Fibroblast of skin of right quadriceps (primary cell): ENCODE measurements at regions not wholly inside any gene's neighbourhood (a gene's known extent, or its start where the extent isn't known, plus 50 kb on each side); places are given as distances from the start of the nearest gene placed in this dataset.
A peak's percentile ranks its signal among the peaks of the same experiment; 100 is the strongest.

ENCODE experiments used
- DNase-seq: peaks from one replicate; pipeline ENCODE4 v3.0.0-alpha.2; 2013

DNA sequence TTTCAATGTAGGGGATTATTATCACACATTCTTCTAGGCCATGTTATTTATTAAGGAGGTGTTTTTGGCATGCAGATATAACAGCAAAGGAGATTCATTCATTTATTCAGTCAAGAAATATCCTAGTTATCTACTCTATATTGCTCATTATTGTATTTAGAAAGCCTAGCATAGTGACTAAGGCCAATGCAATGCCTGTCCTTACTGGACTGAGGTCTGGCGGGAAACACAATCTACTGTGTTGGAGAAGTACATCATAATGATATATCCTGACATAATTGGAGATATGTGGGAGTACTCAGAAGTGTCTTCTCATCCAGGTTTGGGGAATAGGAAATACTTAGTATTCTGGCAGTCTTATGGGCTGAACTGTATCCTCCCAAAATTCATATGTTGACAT lies 421.5 kb upstream of the USP24 start:
- peak; percentile 62 for DNase-seq

- DNase-seq = peak; percentile 67
Observed at GRCh38 chr1:55635856-55636255, 420.7 kb upstream of the USP24 start.

DNA sequence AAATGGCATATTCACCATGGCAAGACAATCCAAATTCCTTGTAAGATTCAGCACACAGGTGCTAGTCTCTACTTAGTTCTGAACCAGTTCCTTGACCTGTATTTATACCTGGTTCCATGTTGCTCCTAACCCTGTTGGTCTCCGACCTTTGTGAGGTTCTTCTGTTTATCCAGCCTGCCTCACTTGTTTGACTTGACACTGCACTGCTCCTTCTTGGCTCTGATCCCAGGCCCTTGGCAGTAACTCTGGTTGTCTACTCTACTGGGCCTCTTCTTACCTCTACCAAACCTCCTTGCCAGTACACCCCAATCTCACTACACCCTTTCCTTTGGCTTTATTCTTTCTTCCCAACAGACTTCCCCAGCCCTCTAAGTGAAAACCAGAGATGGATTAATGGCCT lies 419.4 kb upstream of the USP24 start:
- no peak for DNase-seq

DNA sequence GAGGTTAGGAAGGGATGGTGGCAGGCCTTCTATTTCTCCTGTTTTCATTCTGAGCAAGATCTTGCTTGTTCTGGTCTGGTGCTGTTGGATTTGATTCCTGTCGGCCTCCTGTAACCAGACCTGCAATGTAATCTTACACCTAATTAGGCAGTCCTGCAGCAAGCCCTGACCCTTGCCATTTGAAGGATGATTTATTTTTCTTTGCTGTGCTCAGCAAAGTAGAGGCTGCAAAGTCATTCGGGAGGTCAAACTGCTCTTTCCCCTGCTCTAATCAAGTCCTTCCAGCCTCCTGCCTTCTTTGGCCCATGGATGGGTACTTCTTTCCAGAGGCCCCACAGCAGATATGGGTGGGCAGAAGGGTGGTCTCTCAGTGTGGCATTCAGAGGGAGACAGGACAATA lies 417.7 kb upstream of the USP24 start:
- DNase-seq = no peak

- peak; percentile 88 for DNase-seq
Observed at GRCh38 chr1:55632058-55632457, 416.9 kb upstream of the USP24 start.

GRCh38 chr1:55631509-55631908 lies 416.3 kb upstream of the USP24 start:
- DNase-seq = peak; percentile 60

GRCh38 chr1:55626326-55626725 lies 411.2 kb upstream of the USP24 start:
- DNase-seq = no peak

DNA sequence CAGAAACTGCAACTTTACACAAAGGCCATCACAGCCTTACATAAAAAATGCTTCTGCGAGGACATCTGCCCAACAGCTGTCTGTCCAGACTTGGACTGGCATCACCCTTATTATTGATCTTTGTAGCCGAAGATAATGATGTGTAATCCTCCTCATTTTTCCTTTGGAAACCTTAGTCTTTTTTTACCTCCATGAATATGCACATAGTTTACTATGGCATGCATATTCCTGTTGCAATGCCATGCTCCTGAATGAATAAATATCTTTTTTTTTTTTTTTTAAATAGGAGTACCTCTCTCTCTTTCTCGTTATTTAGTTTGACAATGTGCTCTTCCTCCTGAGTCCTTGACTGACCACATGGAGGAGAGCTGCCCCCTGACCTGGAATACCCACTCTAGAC lies 409.6 kb upstream of the USP24 start:
- no peak for DNase-seq

DNA sequence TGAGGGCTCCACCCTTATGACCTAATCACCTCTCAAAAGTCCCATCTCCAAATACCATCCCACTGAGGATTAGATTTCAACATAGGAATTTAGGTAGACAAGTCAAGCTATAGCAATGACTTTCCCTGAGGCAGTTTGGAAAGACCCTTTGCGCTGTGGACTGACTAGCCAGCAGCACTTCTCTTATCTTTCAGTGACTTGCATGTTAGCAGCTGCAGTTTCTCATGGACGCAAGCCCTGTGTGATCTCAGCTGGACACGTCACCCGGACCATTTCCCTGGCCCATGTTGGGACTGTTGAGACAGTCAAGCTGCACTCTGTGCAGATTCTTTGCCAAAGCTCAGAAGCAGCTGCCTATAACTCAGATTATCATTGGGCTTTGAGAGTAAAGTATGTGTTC lies 408.1 kb upstream of the USP24 start:
- no peak for DNase-seq

GRCh38 chr1:55622074-55622473 lies 406.9 kb upstream of the USP24 start:
- DNase-seq = no peak

DNA sequence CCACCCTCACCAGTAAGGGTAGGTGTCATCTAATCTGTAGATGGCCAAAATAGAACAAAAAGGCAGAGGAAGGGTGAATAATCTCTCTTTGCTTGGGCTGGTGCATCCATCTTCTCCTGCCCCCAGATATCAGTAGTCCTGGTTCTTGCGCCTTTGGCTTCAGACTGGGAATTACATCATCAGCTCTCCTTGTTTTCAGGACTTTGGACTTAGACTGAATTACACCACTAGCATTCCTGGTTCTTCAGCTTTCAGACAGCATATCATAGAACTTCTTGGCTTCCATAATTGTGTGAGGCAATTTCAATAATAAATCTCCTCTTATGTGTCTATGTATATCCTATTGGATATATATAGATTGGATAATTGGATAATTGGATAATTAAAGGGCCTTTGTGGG lies 403.0 kb upstream of the USP24 start:
- DNase-seq = no peak

DNA sequence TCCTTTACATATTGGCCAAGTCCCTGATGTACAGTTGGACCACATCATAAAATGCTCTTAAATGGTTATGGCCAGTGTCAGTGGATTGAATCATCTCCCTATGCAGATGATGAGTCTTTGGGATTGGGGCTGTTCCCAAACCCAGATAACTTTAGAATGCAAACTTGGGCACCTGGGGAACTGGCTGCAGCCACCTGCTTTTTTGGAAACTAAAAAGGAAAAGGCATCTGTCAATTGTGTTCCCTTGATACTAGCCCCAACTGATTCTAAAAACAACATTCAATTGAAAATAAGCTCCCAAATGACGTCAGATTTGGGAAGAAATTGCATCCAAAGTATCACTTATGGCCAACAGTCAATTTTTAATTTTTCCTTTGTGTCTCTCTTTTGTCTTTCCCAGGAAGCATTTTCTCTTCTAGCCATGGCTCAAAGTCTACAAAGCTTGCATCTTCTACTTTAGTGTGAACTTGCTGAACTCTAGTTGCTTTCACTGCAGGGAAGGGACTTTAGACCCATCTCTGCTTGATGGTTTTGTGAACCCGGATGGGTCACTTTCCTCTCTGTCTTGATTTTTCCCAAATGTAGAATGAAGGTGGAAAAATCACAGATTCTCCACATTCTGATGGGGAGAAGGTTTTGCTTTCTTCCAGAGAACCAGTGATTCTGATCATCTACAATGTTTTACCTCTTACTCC lies 402.3 kb upstream of the USP24 start:
- peak; percentile 37 for DNase-seq

DNA sequence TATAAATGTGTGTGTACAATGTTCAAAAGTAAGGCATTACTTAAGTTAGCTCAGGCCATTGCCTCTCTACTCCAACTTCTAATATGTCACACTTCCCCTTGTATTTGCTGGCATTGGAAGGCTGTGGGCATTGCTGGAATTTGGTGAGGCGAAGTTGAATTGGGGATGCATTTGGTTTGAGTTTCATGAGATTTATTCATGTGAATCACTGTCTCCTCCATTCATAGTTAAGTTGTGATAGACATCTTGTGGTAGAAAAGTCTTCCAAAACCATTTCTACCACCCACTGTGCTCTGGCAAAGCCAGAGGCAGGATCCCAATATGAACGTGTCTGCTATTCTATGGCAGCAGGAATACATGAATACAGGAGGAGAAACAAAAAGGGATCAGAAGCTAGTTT lies 397.8 kb upstream of the USP24 start:
- DNase-seq = peak; percentile 82

DNA sequence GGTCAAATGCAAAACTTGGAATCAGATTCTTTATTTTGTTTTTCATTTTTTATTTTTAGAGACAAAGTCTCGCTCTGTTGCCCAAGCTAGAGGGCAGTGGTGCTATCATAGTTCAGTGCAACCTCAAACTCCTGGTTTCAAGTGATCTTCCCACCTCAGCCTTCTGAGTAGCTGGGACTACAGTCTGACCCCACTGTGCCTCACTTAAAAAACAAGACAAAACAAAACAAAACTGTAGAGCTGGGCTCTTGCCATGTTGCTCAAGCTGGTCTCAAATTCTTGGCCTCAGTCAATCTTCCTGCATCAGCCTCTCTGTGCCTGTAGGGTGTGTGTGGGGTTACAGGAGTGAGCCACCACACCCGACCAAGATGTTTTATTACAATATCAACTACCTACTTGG lies 396.0 kb upstream of the USP24 start:
- DNase-seq = no peak

DNA sequence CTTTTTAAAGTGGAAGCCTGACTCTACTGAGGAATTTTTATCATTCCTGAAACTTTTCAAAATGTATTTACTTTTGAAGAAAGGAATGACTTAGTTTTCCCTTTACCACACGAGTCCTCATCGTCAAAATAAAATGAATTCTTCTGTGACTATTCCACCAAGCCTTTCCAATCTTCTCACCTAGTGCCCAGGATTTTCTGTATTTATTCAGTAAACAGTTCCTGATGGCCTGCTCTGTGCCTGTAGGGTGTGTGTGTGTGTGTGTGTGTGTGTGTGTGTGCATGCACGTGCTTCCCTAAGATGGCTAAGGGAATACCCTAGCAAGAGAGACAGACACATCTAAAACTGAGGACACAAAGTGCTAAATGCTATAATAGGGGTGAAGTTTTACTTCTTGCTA lies 395.0 kb upstream of the USP24 start:
- DNase-seq = no peak

- DNase-seq = no peak
Observed at GRCh38 chr1:55609630-55610029, 394.5 kb upstream of the USP24 start.

- DNase-seq = no peak
Observed at GRCh38 chr1:55605155-55605554, 390.0 kb upstream of the USP24 start.

- no peak for DNase-seq
Observed at GRCh38 chr1:55604749-55605148, 389.6 kb upstream of the USP24 start.

- no peak for DNase-seq
Observed at GRCh38 chr1:55604179-55604578, 389.0 kb upstream of the USP24 start.

- DNase-seq = peak; percentile 44
Observed at GRCh38 chr1:55600242-55600641, 385.1 kb upstream of the USP24 start.

DNA sequence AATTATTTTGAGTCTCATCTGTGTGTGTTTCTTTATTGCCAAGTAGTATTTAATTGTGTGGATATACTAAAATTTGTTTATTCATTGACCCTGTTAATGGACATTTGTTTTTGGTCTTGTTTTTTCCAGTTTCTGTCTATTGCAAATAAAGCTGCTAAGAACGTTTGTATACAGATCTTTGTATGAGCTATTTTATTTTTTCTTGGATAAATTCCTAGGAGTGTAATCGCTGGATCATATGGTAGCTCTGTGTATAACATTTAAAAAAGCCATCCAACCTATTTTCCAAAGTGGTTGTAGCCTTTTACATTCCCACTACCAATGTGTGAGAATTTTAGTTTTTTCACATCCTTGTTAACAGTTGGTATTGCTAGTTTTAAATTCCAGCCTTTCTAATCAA lies 382.7 kb upstream of the USP24 start:
- no peak for DNase-seq

- no peak for DNase-seq
Observed at GRCh38 chr1:55594701-55595100, 379.5 kb upstream of the USP24 start.

- DNase-seq = no peak
Observed at GRCh38 chr1:55593298-55593697, 378.1 kb upstream of the USP24 start.

DNA sequence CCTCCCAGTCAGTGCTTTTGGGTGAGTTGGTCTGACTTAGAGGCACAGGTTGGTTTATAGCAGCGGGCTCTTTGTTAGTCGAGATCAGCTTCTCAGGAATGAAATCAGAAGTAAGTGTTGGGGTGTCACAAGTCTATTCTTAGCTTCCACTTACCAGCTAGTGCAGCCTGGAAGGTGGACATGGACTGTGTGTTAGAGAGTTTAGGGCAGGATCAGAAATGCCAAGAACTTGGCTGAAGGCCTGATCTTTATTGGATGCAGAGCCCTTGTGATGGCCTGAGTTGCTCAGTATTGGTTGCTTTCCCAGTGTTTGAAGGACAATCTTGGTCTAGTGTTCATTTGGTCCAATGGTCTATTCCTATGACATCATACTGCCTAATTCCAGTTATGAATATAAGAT lies 377.0 kb upstream of the USP24 start:
- DNase-seq = no peak

DNA sequence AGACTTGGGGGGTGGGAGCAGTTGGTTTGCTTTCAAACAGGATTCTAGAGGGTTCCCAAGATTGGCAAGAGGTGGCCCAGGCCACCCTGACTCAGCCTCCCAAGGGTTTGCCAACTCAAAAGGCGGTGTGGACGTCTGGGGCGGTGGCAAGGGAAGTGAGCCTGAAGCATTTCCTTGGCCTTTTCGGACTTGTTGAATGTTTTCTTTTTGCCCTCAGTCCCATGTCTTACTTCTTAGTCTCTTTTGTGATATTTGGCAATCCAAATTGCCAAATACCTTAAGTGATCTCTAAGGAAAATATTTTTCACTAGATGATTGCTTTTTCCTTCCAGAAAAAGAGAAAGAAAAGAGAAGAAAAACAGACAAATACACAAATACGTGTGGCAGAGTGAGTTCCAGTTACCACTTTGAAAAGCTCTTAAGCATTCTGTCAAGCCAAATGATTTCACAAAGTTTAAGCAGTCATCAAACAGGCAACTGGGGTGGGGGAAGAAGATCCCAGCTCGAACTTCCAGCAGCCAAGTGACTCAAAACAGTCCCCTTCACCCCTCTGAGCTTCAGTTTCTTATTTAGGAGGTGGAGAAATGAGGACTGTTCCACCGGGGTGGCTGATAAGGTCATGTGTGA lies 374.6 kb upstream of the USP24 start:
- DNase-seq = peak; percentile 42
